HG03139 (cell line): ENCODE measurements at regions not wholly inside any gene's neighbourhood (a gene's known extent, or its start where the extent isn't known, plus 50 kb on each side); places are given as distances from the start of the nearest gene placed in this dataset.

ENCODE experiments used
- ATAC-seq: cut with Tn5 transposase; IDR thresholded peaks from one replicate; pipeline ENCODE4 v1.9.1; 2021; ENCODE audit not compliant: unreplicated experiment

DNA sequence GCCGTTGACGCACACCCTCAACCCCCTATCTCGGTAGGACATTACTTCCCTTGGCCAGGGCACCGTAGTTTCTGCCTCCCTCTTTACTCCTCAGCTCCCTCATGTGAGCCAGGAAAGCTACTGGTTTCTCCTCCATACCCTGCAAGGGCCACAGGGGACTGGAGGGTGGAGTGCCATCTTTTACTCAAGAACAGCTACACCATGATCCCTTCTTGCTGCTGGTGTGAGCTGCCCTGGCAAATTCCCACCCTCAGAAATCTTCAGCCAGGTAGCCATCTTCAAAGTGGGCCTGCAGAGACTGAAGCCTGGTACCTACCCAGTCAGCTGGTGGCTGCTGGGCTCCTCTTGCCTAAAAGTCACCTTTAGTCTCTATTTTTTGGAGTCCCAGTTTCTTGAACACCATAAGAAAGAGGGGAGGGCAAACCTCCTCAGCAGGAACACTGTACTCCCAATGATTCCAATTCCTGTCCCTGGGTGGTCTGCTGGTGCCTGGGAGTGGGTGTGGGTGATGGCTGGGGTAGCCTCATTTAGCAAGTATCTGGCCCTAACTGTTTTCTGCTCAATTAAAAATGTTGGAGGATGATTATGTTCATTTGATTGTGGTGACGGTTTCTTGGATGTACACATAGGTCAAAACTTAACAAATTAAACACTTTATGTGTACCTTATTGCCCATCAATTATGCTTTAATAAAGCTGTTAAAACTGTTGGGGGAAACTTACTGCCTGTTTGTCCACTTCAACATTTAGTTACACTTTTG lies 105.0 kb upstream of the NPY start:
- no peak for ATAC-seq

DNA sequence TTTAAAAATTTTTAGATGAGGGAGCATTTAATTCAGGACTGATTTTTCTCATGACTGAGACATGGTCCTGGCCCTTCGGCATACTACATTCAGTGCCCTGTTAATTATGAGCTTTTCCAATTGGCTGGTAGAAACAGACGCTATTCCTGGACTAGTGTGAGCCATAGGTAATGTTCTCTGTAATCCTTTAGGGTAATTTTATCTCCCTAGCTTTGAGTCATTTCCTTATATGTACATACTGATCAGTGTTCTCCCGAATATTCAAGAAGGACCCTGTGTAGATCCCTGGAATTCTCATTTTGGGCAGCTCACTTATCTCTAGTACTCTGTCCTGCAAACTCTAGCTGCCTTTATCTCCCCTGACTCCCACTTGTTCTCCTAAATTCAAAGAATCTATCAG lies 92.6 kb upstream of the NPY start:
- ATAC-seq: no peak

DNA sequence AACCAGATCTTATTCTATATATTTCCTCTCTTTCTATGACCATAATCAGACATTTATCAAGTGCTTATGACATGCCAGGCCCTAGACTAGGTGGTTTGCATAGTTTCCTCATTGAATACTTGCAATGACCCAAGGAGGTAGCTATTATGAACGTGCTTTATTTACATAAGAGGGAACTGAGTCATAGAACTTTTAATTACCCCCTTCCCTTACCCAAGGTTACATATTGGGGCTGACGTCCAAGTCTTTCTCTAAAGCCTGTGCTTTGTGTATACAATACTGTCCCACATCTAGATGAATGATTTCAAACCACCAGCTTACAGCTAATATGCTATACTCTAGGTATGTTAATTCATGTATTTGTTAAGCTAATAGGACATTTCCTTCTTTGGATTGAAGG lies 91.9 kb upstream of the NPY start:
- ATAC-seq: no peak

DNA sequence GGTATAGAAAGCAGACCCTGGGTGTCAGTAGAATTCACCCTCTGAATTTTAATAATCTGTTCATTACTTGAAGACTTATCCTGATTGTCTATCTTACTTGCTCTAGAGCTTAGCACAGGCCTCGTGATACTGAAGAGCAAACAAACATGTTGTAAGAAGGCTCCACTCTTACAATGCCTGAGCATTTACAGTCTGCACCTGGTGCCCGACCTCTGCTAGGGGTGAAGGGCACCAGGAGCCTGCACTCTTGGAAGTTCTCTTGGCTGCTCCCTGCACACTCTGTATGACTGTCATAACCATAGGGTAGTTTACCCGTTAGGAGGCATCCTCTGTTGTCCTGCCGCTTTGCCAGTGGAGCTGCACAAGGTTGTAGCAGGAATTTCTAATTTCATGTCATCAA lies 91.3 kb upstream of the NPY start:
- ATAC-seq: no peak

DNA sequence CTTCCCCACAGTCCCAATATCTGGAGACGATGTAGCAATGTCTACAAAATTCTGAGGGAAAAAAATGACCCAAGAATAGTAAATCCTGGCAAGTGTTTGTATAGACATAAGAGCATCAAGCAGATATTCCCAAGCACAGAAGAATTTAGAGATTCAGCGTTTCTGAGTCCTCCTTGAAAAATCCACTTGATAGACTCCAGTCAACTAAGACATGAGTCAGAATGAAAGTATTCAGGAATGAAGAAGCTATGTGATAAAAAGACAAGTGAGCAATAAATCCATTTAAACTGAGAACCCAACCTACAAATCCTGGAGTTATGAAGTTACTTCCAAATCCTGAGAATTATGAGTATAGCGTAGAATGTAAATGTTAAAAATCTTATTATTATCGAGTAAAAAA lies 86.1 kb upstream of the NPY start:
- no peak for ATAC-seq

DNA sequence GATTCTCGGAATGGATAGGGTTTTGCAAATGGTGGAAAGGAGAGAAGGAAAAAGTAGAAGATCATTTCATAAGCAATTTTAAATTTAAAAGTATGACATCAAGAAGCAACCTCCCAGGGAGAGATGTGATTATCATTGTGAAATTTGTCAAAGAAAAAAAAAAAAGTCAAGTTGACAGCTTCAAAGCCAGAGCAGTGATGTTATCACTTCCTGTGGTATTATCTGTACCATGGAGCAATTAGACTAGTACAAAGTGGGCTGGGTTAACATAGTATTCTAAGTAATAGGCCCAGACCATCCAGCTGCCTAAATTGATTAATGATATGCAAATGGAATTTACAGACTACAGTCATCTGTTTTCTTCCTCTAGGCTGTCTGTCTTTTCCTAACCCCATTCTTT lies 84.0 kb upstream of the NPY start:
- no peak for ATAC-seq

DNA sequence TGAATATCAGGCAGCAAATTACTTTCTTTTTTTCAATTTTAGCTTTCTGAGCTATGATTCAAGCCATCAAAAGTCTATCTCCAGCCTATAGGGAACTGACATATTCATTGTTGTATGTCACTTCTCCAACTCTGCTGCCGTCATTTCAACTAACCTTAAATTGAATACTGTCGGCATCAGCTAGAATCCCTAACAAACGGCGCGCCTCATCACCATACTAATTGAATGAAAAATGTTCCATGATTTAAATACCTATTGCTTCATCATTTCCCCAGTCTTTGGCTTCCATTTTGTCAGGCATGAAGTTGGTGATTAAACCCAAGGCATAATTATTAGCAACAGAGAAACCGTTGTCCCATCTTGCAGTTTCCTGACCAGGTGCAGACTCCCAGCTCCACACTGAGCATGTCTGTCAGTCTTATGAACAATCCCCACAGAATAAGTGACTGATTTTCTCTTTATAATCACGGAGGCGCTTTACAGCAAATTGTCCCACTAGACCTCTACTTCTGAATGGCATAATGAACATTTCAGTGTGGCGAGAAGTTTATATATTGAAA lies 83.5 kb upstream of the NPY start:
- ATAC-seq: no peak

DNA sequence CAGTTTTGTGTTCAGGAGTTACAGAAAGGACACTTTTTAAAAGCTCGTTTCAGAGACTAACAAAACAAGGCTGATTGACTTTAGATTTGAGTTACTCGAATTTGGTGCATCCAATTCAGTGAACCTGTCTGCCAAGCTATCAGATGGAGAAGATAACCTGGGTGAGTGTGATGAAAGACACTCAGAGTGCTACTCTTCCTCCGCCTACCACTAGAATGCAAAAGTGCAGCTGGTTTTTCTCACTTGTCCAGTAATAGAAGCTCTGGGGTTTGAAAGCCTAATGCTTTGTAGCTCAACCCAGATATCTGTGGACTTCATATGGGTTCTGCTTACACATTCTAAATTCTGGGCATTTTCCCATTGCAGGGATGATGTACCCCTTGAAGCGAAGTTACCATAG lies 82.8 kb upstream of the NPY start:
- ATAC-seq: no peak

DNA sequence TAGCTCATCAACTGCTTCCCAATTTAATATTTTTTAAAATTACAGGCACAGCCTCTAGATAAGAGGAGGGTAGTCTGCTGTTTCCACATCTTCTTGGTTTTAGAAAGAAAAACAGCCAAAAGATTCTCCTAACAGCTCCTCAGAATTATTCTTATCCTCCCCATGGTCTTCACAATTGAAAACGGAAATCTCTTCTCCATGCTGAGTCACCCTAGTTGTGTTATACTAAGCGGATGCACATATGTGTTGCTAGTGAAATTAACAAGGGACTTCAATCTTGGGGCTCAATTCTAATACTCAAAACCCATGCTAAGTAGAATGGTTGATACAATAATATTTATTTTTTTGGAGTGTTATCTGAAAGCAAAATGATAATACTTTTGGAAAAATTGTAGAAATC lies 71.9 kb upstream of the NPY start:
- no peak for ATAC-seq

DNA sequence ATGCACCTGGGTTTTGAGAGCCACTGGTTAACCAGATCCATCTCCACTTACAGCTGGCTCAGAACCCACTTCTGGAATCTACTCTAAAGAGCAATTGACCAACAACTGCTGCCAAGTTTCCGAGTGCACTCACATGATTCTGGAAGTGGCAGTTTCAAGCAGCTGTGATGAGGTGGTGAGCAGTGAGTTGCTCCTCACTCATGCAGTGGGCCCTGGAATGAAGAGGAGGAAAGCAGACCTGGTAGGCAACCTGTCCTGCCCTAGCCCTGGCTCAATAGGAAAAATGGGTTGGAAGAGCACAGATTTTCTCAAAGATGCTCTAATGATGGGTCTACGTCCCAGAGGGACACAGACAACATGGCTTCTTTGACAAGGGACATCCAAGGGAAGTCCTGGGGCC lies 70.7 kb upstream of the NPY start:
- no peak for ATAC-seq

DNA sequence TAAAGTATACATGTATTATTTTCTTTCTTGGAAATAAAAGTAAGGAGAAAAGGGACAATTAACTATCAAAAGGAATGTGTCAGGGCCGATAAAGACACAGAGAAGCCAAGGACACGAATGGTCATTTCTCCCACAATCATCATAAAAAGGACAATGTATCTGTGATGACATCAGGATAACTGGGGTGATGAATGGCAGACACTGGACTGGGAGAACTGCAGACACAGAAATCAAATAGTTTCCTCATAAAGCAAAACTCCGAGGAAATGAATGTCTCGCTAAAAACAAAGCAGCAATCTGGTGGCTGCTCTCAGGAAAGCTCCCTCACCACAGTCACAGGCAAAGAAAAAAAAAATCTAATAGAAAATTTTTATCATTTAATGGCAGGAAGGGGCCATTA lies 69.3 kb upstream of the NPY start:
- ATAC-seq: no peak

DNA sequence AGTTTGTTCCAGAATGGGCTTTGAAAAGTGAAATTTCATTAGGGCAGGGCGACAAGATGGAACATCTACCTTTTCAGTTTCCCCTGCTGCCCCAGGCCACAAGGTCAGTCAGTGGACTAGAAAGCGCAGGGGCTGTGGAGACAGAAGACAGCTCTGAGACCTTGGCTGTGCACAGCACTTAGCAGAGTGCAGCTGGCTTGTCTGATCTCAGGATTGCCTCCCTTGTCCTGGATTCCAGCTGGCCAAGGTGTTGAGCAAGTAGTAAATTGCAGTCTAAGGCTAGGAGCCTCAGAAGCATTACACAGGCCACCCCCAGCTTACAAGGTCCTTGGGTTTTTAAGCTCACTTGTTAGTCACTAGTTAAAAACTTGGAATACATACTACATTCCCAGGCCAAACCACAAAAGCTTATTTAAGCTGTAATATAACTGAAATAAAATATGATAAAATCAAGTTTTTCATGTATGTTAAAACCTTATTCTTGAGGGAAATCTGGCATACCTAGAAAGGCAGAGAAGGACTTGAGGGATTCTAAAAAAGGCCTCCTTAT lies 67.3 kb upstream of the NPY start:
- no peak for ATAC-seq

DNA sequence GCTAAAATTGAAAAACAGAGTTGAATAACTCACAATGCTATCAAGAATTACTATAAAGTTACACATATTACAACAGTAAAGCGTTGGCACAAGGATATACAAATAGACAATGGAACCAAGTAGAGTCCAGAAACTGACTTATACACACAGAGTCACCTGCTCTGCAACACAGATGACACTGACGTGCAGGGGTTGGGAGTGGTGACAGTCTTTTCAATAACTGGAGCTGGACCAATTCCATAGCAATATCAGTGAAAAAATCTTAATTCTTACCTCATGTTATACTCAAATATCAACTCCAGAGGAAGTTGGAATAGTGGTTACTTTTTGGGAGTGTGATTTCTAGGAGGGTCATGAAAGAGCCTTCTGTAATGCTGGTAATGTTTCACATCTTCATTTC lies 62.5 kb upstream of the NPY start:
- ATAC-seq: no peak

DNA sequence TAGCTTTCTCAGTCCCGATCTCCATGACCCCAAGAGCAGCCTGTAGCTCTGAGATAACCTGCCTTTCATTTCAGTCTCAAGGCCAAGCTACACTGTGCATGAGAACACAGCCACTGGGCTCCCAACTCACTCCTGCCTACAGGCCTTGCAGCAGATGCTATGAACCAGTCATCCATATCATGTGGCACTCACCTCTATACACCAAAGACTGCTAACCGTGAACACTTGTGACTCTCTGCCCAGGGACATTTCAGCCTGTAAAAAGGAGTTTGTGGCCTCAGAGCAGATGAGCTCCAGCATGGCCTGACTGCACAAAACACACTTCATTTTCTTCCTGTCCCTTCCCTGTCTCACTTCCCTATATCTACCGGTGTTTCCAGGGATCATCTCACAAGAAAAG lies 56.9 kb upstream of the NPY start:
- peak; percentile 55 for ATAC-seq

DNA sequence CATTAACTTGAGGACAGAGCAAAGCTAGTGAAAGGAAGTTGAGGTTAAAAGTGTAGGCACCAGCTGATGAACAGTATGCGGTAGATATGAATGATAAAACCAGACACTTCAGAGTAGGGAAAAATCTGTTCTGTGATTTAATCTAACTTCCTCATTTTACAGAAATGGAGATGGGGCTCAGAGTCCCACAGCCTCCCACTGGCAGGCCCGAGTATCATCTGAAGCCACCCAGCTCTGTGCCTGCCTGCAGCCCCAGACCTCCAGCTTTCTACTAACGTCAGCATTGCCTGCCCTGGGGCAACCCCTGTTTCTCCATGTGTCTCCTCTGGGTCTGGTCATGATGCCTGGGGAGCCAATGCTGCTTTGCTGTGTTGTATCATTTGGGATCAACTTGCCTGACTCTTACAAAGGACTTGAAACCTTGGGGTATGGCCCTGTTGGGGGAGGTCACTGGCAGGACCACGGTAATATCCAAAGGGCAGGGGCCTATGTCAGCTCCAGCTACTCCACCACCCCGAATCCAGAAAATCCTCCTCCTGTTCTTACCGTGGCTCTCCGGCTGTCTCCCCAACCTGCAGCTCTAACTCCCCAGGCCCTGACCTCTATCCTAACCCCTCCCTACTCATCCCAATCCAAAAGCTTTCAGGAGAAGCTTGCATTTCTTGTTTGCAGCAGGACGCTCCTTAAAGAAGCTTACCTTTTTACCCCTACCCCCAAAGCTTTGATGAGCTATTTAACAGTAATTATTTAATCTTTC lies 56.2 kb upstream of the NPY start:
- ATAC-seq: peak; percentile 88

DNA sequence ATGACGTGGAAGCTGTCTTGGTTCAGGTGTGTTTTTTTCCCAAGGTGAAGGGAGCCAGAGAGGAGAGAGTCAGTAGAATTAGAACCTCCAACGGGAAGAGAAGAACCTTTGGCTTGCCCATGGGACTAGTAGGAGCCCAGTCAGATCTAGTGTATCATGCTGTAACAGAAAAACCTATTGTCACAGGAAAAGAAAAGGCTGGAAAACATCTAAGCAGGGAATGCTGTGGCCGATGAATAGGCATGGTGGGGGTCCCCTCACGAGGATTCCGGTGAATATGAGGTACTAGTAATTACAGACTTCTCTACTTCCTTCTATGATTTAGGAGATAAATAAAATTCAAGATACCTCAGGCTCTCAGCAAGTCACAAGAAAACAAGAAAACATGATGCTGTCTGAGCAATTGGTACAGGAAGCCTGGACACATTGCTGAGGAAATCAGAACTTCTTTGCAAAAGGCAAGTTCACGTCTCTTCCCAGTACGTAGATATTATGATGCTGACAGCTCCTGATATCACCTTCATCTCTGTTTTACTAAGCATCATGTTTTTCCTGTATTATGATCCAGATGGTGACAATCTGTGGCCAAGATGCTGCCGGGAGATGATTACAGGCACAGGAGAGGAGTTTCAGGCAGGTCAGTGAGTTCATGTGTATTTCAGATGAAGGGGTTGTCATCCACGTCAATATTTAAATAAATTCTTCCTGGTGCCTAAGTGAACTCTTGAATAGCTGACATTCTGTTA lies 54.3 kb upstream of the NPY start:
- no peak for ATAC-seq

DNA sequence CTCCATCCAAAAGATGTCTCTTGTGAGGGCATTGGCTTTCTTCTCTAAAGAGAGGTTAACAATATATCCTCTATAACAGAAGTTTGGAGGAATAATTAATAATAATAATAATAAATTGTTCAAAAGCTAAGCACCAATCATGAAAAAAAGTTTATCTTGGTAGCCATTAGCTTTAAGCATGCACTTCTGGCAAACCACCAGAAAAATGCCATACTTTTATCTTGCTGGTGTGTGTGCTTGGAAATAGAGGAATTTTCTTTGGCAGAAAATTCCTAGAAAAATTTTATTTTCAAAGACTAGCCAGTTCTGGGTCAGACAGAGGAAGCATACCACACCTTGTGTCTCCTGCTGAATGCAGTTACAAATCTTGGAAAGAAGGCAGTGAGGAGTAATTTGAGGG lies 52.5 kb upstream of the NPY start:
- no peak for ATAC-seq

DNA sequence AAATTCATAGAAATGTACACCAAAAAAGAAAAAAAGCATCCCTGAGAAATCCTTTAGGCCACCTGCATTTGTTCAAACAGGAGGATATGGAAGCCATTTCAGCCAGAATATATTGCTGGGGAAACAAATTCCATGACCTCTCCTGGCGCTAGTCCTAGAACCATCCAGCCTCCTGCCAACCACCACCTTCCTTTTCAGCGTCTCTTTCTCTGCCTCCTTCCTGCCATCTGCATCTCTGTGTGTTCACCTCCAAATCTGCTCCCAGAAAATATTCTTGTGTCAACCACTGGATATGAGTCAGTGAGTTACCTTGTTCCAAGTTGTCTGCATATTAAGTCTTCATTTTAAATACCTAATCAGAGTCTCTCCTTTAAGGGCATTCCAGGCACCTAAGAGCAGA lies 50.6 kb upstream of the NPY start:
- no peak for ATAC-seq
